A549 (cell line): ENCODE measurements at regions not wholly inside any gene's neighbourhood (a gene's known extent, or its start where the extent isn't known, plus 50 kb on each side); places are given as distances from the start of the nearest gene placed in this dataset.

Source experiments
- ATAC-seq, 2 experiments: fragments of 200-7000 bp in 1 of 2; fragments of >200 bp in 1 of 2; cut with Nextera tagmentation in 1 of 2; cut with Tn5 transposase in 1 of 2; 3 replicates each; pipeline versions ENCODE4 v1.8.0 to v1.9.1; 2018 to 2020; ENCODE audit warnings: mild to moderate bottlenecking in 1 of 2, moderate library complexity in 1 of 2
- CTCF ChIA-PET: fragments of 300-600 bp; sonication (Branson Sonifier 250); formaldehyde crosslinking; extraction: SDS; loops from one replicate; lab custom pipeline; 2021; ENCODE audit warnings: antibody characterized with exemption, inconsistent platforms; lab: Yijun Ruan, JAX
- POLR2A ChIA-PET: fragments of 350-600 bp; formaldehyde crosslinking; extraction: SDS; loops from one replicate; lab custom pipeline; 2021; ENCODE audit warnings: antibody characterized with exemption, inconsistent platforms; lab: Yijun Ruan, JAX
- DNase-seq, 2 experiments: peaks; one replicate each; pipeline versions ENCODE4 v3.0.0 to v3.0.0-alpha.2; 2011 to 2016; ENCODE audit warnings: low read depth in 1 of 2, low spot score in 1 of 2
- FAIRE-seq: peaks from 2 replicates; lab custom pipeline; 2011; peaks lifted over from hg19 to GRCh38; lab: Jason Lieb, UNC
- H3K27ac ChIP-seq, 2 experiments: fragments of >200 bp; sonication (Bioruptor Twin); formaldehyde crosslinking; 3 replicates each; pipeline ENCODE4 v1.5.1; 2016 to 2017
- H3K4me1 ChIP-seq: fragments of >200 bp; sonication (Bioruptor Twin); formaldehyde crosslinking; 3 replicates; pipeline ENCODE4 v1.6.1; 2016
- H3K4me2 ChIP-seq: fragments of >200 bp; sonication (Bioruptor Twin); formaldehyde crosslinking; 3 replicates; pipeline ENCODE4 v1.6.1; 2016
- H3K4me3 ChIP-seq: fragments of >200 bp; sonication (Bioruptor Twin); formaldehyde crosslinking; 3 replicates; pipeline ENCODE4 v1.5.1; 2016
- H3K9me3 ChIP-seq: fragments of >200 bp; sonication (Bioruptor Twin); formaldehyde crosslinking; 3 replicates; pipeline ENCODE4 v1.6.1; 2016
- BHLHE40 ChIP-seq: IDR thresholded peaks from 2 replicates; pipeline ENCODE4 v1.6.1; 2012; ENCODE audit warnings: low read depth, low read length, inconsistent platforms
- FOSL2 ChIP-seq, 2 experiments: fragments of 450-650 bp in 1 of 2; fragments of >200 bp in 1 of 2; sonication (Bioruptor Twin) in 1 of 2; formaldehyde crosslinking; IDR thresholded peaks; 2 replicates each; pipeline versions ENCODE4 v1.5.0 to v1.6.1; 2016 to 2020; ENCODE audit warnings: mild to moderate bottlenecking in 1 of 2, moderate library complexity in 1 of 2
- HEYL ChIP-seq: fragments of 250-450 bp; sonication (Bioruptor Pico); IDR thresholded peaks from 2 replicates; pipeline ENCODE4 v1.8.0; 2021; ENCODE audit warnings: mild to moderate bottlenecking, moderate library complexity
- MAFK ChIP-seq: fragments of 450-650 bp; IDR thresholded peaks from 2 replicates; pipeline ENCODE4 v1.6.1; 2014; ENCODE audit not compliant: partially characterized antibody
- POLR2A ChIP-seq: IDR thresholded peaks from 2 replicates; pipeline ENCODE4 v1.6.1; 2012; ENCODE audit warnings: mild to moderate bottlenecking, low read length
- POLR2AphosphoS2 ChIP-seq: conservative IDR thresholded peaks from 2 replicates; pipeline ENCODE4 v1.6.1; 2012; ENCODE audit warnings: low read length, improper control_type of control experiment, inconsistent platforms
- RARB ChIP-seq: fragments of 250-450 bp; sonication (Bioruptor Pico); IDR thresholded peaks from 2 replicates; pipeline ENCODE4 v1.8.0; 2021; ENCODE audit warnings: mild to moderate bottlenecking, moderate library complexity
- RNF2 ChIP-seq: fragments of 200-600 bp; sonication (generic); IDR thresholded peaks from 2 replicates; pipeline ENCODE4 v1.6.1; 2016; ENCODE audit warnings: low read depth, mild to moderate bottlenecking, antibody characterized with exemption, moderate library complexity, borderline replicate concordance
- TP53 ChIP-seq: fragments of 250-450 bp; sonication (Bioruptor Pico); IDR thresholded peaks from 2 replicates; pipeline ENCODE4 v1.5.0; 2021; ENCODE audit warnings: mild to moderate bottlenecking, moderate library complexity
- ZC3H11A ChIP-seq: fragments of 450-650 bp; IDR thresholded peaks from 2 replicates; pipeline ENCODE4 v1.6.1; 2014; ENCODE audit warnings: antibody characterized with exemption, mild to moderate bottlenecking
- ZFP36 ChIP-seq: fragments of 450-650 bp; IDR thresholded peaks from 2 replicates; pipeline ENCODE4 v1.6.1; 2014; ENCODE audit warnings: borderline replicate concordance; ENCODE audit not compliant: partially characterized antibody
- ZNF302 ChIP-seq: fragments of 250-450 bp; sonication (Bioruptor Pico); IDR thresholded peaks from 2 replicates; pipeline ENCODE4 v1.9.0; 2021; ENCODE audit warnings: inconsistent platforms, mild to moderate bottlenecking, moderate library complexity
- WGBS: methylation state at CpG from one replicate; pipeline ENCODE4 v1.1.6; 2017; ENCODE audit errors: missing lambda C conversion rate; 5-methylcytosine and 5-hydroxymethylcytosine counted together
- TF ChIP-seq, protein P1 (sequence below): fragments of 450-650 bp; IDR thresholded peaks from 2 replicates; pipeline ENCODE4 v1.6.1; 2014; ENCODE audit warnings: antibody characterized with exemption
- TF ChIP-seq, protein P2 (sequence below): fragments of >200 bp; sonication (Bioruptor Twin); formaldehyde crosslinking; IDR thresholded peaks from 3 replicates; pipeline ENCODE4 v1.6.1; 2016
- TF ChIP-seq, protein P3 (sequence below): fragments of 150-350 bp; IDR thresholded peaks from 2 replicates; pipeline ENCODE4 v1.6.1; 2014; ENCODE audit warnings: low read depth, mild to moderate bottlenecking, low read length
- TF ChIP-seq, protein P4 (sequence below): fragments of >200 bp; sonication (Bioruptor Twin); formaldehyde crosslinking; IDR thresholded peaks from 3 replicates; pipeline ENCODE4 v1.5.1; 2016
- TF ChIP-seq, protein P5 (sequence below): fragments of 250-450 bp; sonication (Bioruptor Pico); IDR thresholded peaks from 2 replicates; pipeline ENCODE4 v1.5.0; 2021; ENCODE audit warnings: mild to moderate bottlenecking, moderate library complexity, borderline replicate concordance

DNA sequence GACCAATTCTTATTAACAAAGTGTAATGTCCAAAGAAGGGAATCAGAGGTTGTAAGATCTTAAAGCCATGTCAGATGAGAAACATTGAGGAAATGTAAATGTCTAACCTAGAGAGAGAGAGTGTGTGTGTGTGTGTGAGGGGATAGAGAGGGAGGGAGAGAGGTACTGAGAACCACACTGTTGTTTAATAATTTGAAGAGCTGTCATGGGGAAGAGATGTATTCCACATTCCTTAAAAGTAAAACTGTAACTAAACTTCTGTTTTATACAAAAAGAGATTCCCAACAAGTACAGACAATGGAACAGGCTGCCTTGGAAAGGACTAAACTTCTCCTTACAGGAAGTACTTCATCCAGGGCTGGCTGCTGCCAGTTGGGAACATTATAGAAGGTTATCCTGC lies 68.9 kb upstream of the BOC start:
- ChIA-PET CTCF (interaction anchor here (0.6 to 2.3 kb wide), 4 partner anchors 9 to 146 kb away, joined by 3 to 7 read pairs (median 4); no protein-coding TSS in a partner anchor), POLR2A (no interaction called here)
- H3K4me3 ChIP-seq = no peak overlapping the region
- TF ChIP-seq MAFK (no peak), RNF2 (no peak)
- TF ChIP-seq, protein P1, sequence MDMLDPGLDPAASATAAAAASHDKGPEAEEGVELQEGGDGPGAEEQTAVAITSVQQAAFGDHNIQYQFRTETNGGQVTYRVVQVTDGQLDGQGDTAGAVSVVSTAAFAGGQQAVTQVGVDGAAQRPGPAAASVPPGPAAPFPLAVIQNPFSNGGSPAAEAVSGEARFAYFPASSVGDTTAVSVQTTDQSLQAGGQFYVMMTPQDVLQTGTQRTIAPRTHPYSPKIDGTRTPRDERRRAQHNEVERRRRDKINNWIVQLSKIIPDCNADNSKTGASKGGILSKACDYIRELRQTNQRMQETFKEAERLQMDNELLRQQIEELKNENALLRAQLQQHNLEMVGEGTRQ = no peak
- FAIRE-seq (no peak), ATAC-seq (no peak), DNase-seq (no peak)
- H3K9me3 ChIP-seq = peaks cover 4% of the 10 kb centered on the region; the same call in 1 of the 3 replicates
- no peak overlapping the region for H3K4me2 ChIP-seq
- no peaks in the 10 kb centered on the region for H3K4me1 ChIP-seq
- 0 out of 6 replicates have a peak overlapping the region, but pooled peaks of 1 of the 2 experiments have one; percentile 16 for H3K27ac ChIP-seq

DNA sequence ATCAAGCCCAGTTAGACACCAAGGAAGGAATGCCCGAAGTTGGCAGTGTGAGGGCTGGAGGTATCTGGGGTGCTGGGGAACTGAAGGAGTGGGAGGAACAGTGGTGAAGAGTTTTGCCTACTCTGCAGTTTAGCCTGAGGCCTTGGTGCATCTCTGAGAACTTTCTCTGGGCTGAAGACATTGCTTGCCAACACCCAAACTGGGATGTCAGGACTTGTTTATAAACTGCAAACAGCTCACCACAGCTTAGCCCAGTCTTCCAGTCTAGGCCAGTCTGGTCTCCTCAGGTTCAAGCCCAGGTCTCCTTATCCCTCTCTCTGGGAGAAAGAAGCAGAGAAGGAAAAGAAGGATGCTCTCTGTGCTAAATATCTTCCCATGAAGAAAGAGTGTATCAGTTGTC lies 68.0 kb upstream of the BOC start:
- DNase-seq = no peak
- ChIA-PET CTCF (interaction anchor here (0.9 to 2.3 kb wide), 4 partner anchors 8 to 145 kb away, joined by 3 to 7 read pairs (median 4); no protein-coding TSS in a partner anchor), POLR2A (no interaction called here)
- Histone ChIP-seq H3K4me2 (no peak overlapping the region), H3K4me3 (no peak overlapping the region), H3K9me3 (no peaks in the 10 kb centered on the region), H3K4me1 (no peaks in the 10 kb centered on the region), H3K27ac (no peak overlapping the region)
- ATAC-seq = no peak
- TF ChIP-seq MAFK (peak; percentile 51), FOSL2 (IDR thresholded peaks at IDR 0.05) (no peak), FOSL2 (CRISPR knock-in tag; IDR thresholded peaks at IDR 0.05) (no peak), POLR2AphosphoS2 (no peak), TP53 (no peak)
- WGBS = 28% methylated on average over 1 of the region's 1 CpG
- FAIRE-seq = no peak

DNA sequence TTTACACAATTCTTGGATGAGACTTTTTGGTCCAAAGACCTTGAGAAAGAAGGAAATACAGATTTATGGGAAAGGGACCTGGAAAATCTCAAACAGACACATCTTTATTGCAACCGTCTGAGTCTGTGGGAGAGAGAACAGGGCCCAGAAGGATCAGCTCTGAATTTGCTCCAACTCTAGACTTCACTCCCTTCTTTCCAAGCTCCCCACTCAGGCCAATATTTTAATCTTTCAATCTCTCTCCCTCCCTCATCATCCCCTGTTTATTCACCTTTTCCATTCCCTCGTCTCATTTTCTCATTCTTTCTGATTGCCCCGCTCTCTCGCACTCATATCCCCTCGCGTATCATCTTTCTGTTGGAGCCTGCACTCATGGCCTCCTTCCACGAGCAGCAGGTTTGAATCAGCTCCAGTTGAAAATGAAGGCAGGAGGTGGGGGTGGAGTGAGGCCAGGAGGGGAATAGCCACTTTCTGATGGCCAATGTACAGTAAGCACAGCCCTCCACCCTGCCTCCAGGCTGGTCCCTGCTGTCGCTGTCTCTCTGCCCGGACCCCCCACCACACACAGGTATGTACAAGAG lies 63.6 kb upstream of the BOC start:
- DNase-seq (no peak), ATAC-seq (no peak), FAIRE-seq (no peak)
- no peak overlapping the region for H3K27ac ChIP-seq
- H3K9me3 ChIP-seq = no peaks in the 10 kb centered on the region
- CTCF ChIA-PET = interaction anchor here (0.9 to 1.9 kb wide), 7 partner anchors 11 to 597 kb away, joined by 3 to 7 read pairs (median 4); no protein-coding TSS in a partner anchor
- 88% methylated on average over 9 of the region's 9 CpGs for WGBS
- no peak overlapping the region for H3K4me2 ChIP-seq
- POLR2A ChIA-PET = no interaction called here
- H3K4me1 ChIP-seq = no peaks in the 10 kb centered on the region
- H3K4me3 ChIP-seq = no peak overlapping the region
- TF ChIP-seq ZFP36 (no peak), FOSL2 (IDR thresholded peaks at IDR 0.05) (no peak), FOSL2 (CRISPR knock-in tag; IDR thresholded peaks at IDR 0.05) (no peak)

DNA sequence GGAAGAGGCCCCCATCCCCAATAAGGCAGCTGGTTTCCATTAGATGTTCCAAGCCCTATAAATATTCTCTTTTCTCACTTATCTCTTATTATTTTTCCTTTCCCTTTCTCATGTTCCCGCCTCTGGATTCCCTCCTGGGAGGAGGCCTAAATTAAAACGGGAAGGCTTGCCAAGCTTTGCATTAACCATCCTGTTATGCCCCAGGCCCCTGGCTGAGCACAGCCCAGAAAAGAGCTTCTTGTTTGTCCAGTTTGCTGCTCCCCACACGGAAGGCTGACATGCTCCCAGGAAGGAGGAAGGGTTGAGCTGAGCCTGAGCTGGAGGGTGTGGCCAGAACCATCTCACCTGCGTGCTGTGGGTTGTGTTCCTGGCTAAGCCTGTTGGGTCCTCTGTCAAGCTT lies 63.1 kb upstream of the BOC start:
- Histone ChIP-seq H3K4me1 (no peaks in the 10 kb centered on the region), H3K4me2 (no peak overlapping the region), H3K27ac (no peak overlapping the region), H3K4me3 (no peak overlapping the region), H3K9me3 (no peaks in the 10 kb centered on the region)
- CTCF ChIA-PET = interaction anchor here (0.9 to 1.9 kb wide), 5 partner anchors 12 to 140 kb away, joined by 3 to 7 read pairs (median 4); no protein-coding TSS in a partner anchor
- FAIRE-seq (no peak), DNase-seq (no peak), ATAC-seq (no peak)
- TF ChIP-seq, protein P2, sequence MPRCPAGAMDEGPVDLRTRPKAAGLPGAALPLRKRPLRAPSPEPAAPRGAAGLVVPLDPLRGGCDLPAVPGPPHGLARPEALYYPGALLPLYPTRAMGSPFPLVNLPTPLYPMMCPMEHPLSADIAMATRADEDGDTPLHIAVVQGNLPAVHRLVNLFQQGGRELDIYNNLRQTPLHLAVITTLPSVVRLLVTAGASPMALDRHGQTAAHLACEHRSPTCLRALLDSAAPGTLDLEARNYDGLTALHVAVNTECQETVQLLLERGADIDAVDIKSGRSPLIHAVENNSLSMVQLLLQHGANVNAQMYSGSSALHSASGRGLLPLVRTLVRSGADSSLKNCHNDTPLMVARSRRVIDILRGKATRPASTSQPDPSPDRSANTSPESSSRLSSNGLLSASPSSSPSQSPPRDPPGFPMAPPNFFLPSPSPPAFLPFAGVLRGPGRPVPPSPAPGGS = no peak
- POLR2A ChIA-PET = no interaction called here
- 51% methylated on average over 4 of the region's 4 CpGs for WGBS

DNA sequence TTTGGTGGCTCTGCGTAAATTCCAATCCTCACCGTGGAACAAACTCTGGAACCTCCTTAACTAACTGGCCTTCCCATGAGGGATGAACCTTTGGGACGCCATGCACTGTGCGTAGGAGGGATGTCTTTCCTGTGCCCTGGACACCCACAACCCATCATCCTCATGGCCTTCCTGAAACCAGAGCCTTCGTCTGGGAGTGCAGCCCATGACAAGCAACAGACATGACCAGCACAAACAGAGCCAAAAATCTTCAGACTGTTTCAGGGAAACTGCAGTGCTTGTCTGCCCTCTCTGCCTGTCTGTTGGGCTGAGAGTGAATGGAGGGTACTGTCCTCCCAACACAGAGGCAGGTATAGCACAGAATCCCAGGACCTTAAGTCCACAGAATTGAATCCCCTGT lies 61.1 kb upstream of the BOC start:
- 94% methylated on average over 5 of the region's 5 CpGs for WGBS
- Histone ChIP-seq H3K27ac (no peak overlapping the region), H3K4me1 (0 out of 3 replicates have a peak, but pooled peaks cover 7% of the 10 kb centered on the region), H3K9me3 (no peaks in the 10 kb centered on the region), H3K4me2 (no peak overlapping the region), H3K4me3 (no peak overlapping the region)
- CTCF ChIA-PET = no interaction called here
- DNase-seq = no peak
- ATAC-seq = no peak
- FAIRE-seq = no peak
- POLR2A ChIA-PET = no interaction called here
- TF ChIP-seq MAFK (no peak), POLR2A (no peak), BHLHE40 (no peak), RARB (CRISPR knock-in tag) (no peak), ZNF302 (CRISPR knock-in tag) (no peak), ZFP36 (no peak), ZC3H11A (no peak), HEYL (no peak)
- TF ChIP-seq, protein P3, sequence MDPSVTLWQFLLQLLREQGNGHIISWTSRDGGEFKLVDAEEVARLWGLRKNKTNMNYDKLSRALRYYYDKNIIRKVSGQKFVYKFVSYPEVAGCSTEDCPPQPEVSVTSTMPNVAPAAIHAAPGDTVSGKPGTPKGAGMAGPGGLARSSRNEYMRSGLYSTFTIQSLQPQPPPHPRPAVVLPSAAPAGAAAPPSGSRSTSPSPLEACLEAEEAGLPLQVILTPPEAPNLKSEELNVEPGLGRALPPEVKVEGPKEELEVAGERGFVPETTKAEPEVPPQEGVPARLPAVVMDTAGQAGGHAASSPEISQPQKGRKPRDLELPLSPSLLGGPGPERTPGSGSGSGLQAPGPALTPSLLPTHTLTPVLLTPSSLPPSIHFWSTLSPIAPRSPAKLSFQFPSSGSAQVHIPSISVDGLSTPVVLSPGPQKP = no peak
- TF ChIP-seq, protein P4, sequence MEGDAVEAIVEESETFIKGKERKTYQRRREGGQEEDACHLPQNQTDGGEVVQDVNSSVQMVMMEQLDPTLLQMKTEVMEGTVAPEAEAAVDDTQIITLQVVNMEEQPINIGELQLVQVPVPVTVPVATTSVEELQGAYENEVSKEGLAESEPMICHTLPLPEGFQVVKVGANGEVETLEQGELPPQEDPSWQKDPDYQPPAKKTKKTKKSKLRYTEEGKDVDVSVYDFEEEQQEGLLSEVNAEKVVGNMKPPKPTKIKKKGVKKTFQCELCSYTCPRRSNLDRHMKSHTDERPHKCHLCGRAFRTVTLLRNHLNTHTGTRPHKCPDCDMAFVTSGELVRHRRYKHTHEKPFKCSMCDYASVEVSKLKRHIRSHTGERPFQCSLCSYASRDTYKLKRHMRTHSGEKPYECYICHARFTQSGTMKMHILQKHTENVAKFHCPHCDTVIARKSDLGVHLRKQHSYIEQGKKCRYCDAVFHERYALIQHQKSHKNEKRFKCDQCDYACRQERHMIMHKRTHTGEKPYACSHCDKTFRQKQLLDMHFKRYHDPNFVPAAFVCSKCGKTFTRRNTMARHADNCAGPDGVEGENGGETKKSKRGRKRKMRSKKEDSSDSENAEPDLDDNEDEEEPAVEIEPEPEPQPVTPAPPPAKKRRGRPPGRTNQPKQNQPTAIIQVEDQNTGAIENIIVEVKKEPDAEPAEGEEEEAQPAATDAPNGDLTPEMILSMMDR = no peak
- TF ChIP-seq, protein P5, sequence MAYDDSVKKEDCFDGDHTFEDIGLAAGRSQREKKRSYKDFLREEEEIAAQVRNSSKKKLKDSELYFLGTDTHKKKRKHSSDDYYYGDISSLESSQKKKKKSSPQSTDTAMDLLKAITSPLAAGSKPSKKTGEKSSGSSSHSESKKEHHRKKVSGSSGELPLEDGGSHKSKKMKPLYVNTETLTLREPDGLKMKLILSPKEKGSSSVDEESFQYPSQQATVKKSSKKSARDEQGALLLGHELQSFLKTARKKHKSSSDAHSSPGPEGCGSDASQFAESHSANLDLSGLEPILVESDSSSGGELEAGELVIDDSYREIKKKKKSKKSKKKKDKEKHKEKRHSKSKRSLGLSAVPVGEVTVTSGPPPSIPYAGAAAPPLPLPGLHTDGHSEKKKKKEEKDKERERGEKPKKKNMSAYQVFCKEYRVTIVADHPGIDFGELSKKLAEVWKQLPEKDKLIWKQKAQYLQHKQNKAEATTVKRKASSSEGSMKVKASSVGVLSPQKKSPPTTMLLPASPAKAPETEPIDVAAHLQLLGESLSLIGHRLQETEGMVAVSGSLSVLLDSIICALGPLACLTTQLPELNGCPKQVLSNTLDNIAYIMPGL (CRISPR knock-in tag) = no peak
